HCT116 (cell line): ENCODE measurements at regions not wholly inside any gene's neighbourhood (a gene's known extent, or its start where the extent isn't known, plus 50 kb on each side); places are given as distances from the start of the nearest gene placed in this dataset.
"Not testable (repeated sequence)": the region's sequence is repeated elsewhere in the genome, so short reads cannot be mapped to it uniquely, and the experiment has no call there.

Experiments
- ATAC-seq: fragments of 200-7000 bp; cut with Tn5 transposase; 2 replicates; pipeline ENCODE4 v1.9.1; 2020; ENCODE audit warnings: mild to moderate bottlenecking, moderate library complexity
- BruUV-seq: library from RNA; stranded (reverse); fragments of 400-500 nt; replicated peaks from 2 replicates; lab custom pipeline; 2021; lab: Mats Ljungman, UMichigan
- CTCF ChIA-PET: fragments of 300-600 bp; sonication (Branson Sonifier 250); formaldehyde crosslinking; loops from one replicate; lab custom pipeline; 2021; ENCODE audit warnings: antibody characterized with exemption; lab: Charles Lee
- POLR2A ChIA-PET: fragments of 300-600, 350-600 bp; sonication (Branson Sonifier 250); formaldehyde crosslinking; loops from one replicate; lab custom pipeline; 2021; ENCODE audit warnings: antibody characterized with exemption; lab: Charles Lee
- RAD21 ChIA-PET, 2 experiments: fragments of 300-600 bp; sonication (Branson Sonifier 250); formaldehyde crosslinking; loops; one replicate each; lab custom pipeline; 2023; ENCODE audit warnings: low total read pairs in 2 of 2; ENCODE audit not compliant: uncharacterized antibody in 2 of 2, unreplicated experiment in 2 of 2, low non-redundant PET in 1 of 2; lab: Charles Lee
- DNase-seq: peaks from one replicate; pipeline ENCODE4 v3.0.0-alpha.2; 2010; ENCODE audit warnings: low read depth, low spot score
- H2AFZ ChIP-seq: fragments of 200-600 bp; shearing (Covaris generic), sonication (generic); 2 replicates; pipeline ENCODE4 v1.6.1; 2017; ENCODE audit warnings: low read depth, mixed run types, mixed read lengths, antibody characterized with exemption, low read length; ENCODE audit not compliant: poor library complexity, severe bottlenecking
- H3K27ac ChIP-seq: 2 replicates; pipeline ENCODE4 v1.5.1; 2012; ENCODE audit warnings: low read depth, low read length
- H3K27me3 ChIP-seq: fragments of 200-600 bp; sonication (generic); 2 replicates; pipeline ENCODE4 v1.6.1; 2016; ENCODE audit warnings: mixed run types, low read length, mixed read lengths; ENCODE audit not compliant: insufficient read depth
- H3K36me3 ChIP-seq, 2 experiments: fragments of 200-500 bp in 1 of 2; fragments of 200-600 bp in 1 of 2; sonication (Bioruptor generic) in 1 of 2; sonication (generic) in 1 of 2; 2 replicates each; pipeline versions ENCODE4 v1.5.1 to v1.6.1; 2014 to 2016; ENCODE audit warnings: low read length in 2 of 2, inconsistent platforms in 1 of 2, mixed read lengths in 1 of 2, mixed run types in 1 of 2; ENCODE audit not compliant: insufficient read depth in 2 of 2, control insufficient read depth in 1 of 2
- H3K4me1 ChIP-seq, 2 experiments: fragments of 200-600 bp in 1 of 2; sonication (generic) in 1 of 2; 2 replicates each; pipeline versions ENCODE4 v1.5.1 to v1.6.1; 2012 to 2017; ENCODE audit warnings: low read length in 2 of 2, inconsistent platforms in 1 of 2, mild to moderate bottlenecking in 1 of 2, mixed read lengths in 1 of 2, mixed run types in 1 of 2, moderate library complexity in 1 of 2; ENCODE audit not compliant: insufficient read depth in 2 of 2, control insufficient read depth in 1 of 2
- H3K4me2 ChIP-seq: fragments of 200-600 bp; sonication (generic); 2 replicates; pipeline ENCODE4 v1.6.1; 2017; ENCODE audit warnings: mixed run types, low read length, mixed read lengths
- H3K4me3 ChIP-seq, 2 experiments: fragments of 200-600 bp in 1 of 2; sonication (generic) in 1 of 2; replicated peaks in 1 of 2; 2 replicates each; pipeline ENCODE4 v1.5.1; 2011 to 2016; ENCODE audit warnings: low read length in 2 of 2, control low read depth in 1 of 2, low read depth in 1 of 2, mild to moderate bottlenecking in 1 of 2, mixed read lengths in 1 of 2, mixed run types in 1 of 2
- H3K79me2 ChIP-seq: fragments of 200-600 bp; sonication (generic); 2 replicates; pipeline ENCODE4 v1.6.1; 2017; ENCODE audit warnings: mild to moderate bottlenecking, mixed run types, low read length, moderate library complexity, mixed read lengths; ENCODE audit not compliant: insufficient read depth
- H3K9ac ChIP-seq: fragments of 200-600 bp; sonication (generic); 2 replicates; pipeline ENCODE4 v1.6.1; 2016; ENCODE audit warnings: low read length, mixed read lengths
- H3K9me2 ChIP-seq: fragments of 200-600 bp; sonication (generic), shearing (Covaris generic); 2 replicates; pipeline ENCODE4 v1.6.1; 2017; ENCODE audit warnings: mixed run types, mild to moderate bottlenecking, moderate library complexity; ENCODE audit not compliant: insufficient read depth
- H3K9me3 ChIP-seq, 2 experiments: fragments of 200-500 bp in 1 of 2; fragments of 200-600 bp in 1 of 2; sonication (Bioruptor generic) in 1 of 2; sonication (generic) in 1 of 2; 2 replicates each; pipeline ENCODE4 v1.6.1; 2014 to 2017; ENCODE audit warnings: low read length in 2 of 2, mixed read lengths in 2 of 2, inconsistent platforms in 1 of 2, low read depth in 1 of 2, mild to moderate bottlenecking in 1 of 2, mixed run types in 1 of 2, moderate library complexity in 1 of 2; ENCODE audit not compliant: control insufficient read depth in 1 of 2, insufficient read depth in 1 of 2
- H4K20me1 ChIP-seq: fragments of 200-600 bp; sonication (generic), shearing (Covaris generic); 2 replicates; pipeline ENCODE4 v1.6.1; 2017; ENCODE audit warnings: mixed run types, mild to moderate bottlenecking, moderate library complexity; ENCODE audit not compliant: insufficient read depth
- ATF3 ChIP-seq: IDR thresholded peaks from 2 replicates; pipeline ENCODE4 v1.6.1; 2012
- CBX3 ChIP-seq: IDR thresholded peaks from 2 replicates; pipeline ENCODE4 v1.6.1; 2012; ENCODE audit warnings: low read depth
- EZH2 ChIP-seq: fragments of 200-600 bp; sonication (generic); IDR thresholded peaks from 2 replicates; pipeline ENCODE4 v1.6.1; 2017; ENCODE audit warnings: antibody characterized with exemption, mixed run types
- FOSL1 ChIP-seq: IDR thresholded peaks from 2 replicates; pipeline ENCODE4 v1.6.1; 2012; ENCODE audit warnings: low read depth
- POLR2A ChIP-seq: IDR thresholded peaks from 2 replicates; pipeline ENCODE4 v1.7.0; 2011; ENCODE audit warnings: borderline replicate concordance; ENCODE audit not compliant: insufficient read depth, insufficient read length; ENCODE audit errors: extremely low read depth
- SP1 ChIP-seq: IDR thresholded peaks from 2 replicates; pipeline ENCODE4 v1.6.1; 2012; ENCODE audit warnings: low read depth
- SRF ChIP-seq: IDR thresholded peaks from 2 replicates; pipeline ENCODE4 v1.6.1; 2012; ENCODE audit warnings: low read depth
- YY1 ChIP-seq: IDR thresholded peaks from 2 replicates; pipeline ENCODE4 v1.6.1; 2011; ENCODE audit warnings: low read length, low read depth, moderate library complexity, mild to moderate bottlenecking; ENCODE audit not compliant: insufficient replicate concordance; ENCODE audit errors: extremely low read depth
- ZBTB33 ChIP-seq: IDR thresholded peaks from 2 replicates; pipeline ENCODE4 v1.6.1; 2011; ENCODE audit warnings: mild to moderate bottlenecking, low read length, moderate library complexity; ENCODE audit not compliant: insufficient replicate concordance; ENCODE audit errors: extremely low read depth
- ZNF274 ChIP-seq: fragments of 200-500 bp; sonication (Bioruptor generic); IDR thresholded peaks from 2 replicates; pipeline ENCODE4 v1.6.1; 2014; ENCODE audit warnings: mild to moderate bottlenecking, low read depth, low read length, inconsistent platforms
- intact Hi-C: fragments of 100-400 bp; cut with micrococcal nuclease; formaldehyde crosslinking; loops from 2 replicates; pipeline ENCODE4 v1.10.0; 2022

- H3K27me3 ChIP-seq = no peaks in the 10 kb centered on the region
- no peak overlapping the region for H3K9ac ChIP-seq
- RAD21 ChIA-PET = no interaction called here
- no peaks in the 10 kb centered on the region for H4K20me1 ChIP-seq
- H3K9me2 ChIP-seq = no peaks in the 10 kb centered on the region
- CTCF ChIA-PET = no interaction called here
- no peaks in the 10 kb centered on the region for H3K9me3 ChIP-seq
- H3K4me3 ChIP-seq = no peak overlapping the region
- H3K79me2 ChIP-seq = no peaks in the 10 kb centered on the region
- no peak overlapping the region for H3K4me2 ChIP-seq
- no peaks in the 10 kb centered on the region for H3K36me3 ChIP-seq
- POLR2A ChIA-PET = no interaction called here
- H3K4me1 ChIP-seq = no peaks in the 10 kb centered on the region
- no peak overlapping the region for H2AFZ ChIP-seq
- ATAC-seq (no peak), DNase-seq (no peak)
- TF ChIP-seq YY1 (no peak), POLR2A (no peak), SP1 (no peak), FOSL1 (no peak)
- BruUV-seq = no TSS peak
- intact Hi-C loops = no loop called here
- no peak overlapping the region for H3K27ac ChIP-seq
Observed at GRCh38 chr3:145313751-145314150, 847.2 kb downstream of the PLOD2 start.

- RAD21 ChIA-PET, H3K27me3 ChIP-seq, H3K79me2 ChIP-seq, H4K20me1 ChIP-seq, H2AFZ ChIP-seq, H3K27ac ChIP-seq, H3K9me3 ChIP-seq, BruUV-seq, H3K9me2 ChIP-seq, H3K9ac ChIP-seq, H3K4me1 ChIP-seq, DNase-seq, intact Hi-C loops, H3K4me3 ChIP-seq, H3K4me2 ChIP-seq, ATAC-seq, POLR2A ChIA-PET, CTCF ChIA-PET, H3K36me3 ChIP-seq: not testable (repeated sequence)
Observed at GRCh38 chr3:145316253-145316652, 844.7 kb downstream of the PLOD2 start.

GRCh38 chr3:145326666-145327065 is 834.3 kb downstream of the PLOD2 start:
- H3K79me2 ChIP-seq = no peaks in the 10 kb centered on the region
- no peaks in the 10 kb centered on the region for H3K9me2 ChIP-seq
- CTCF ChIA-PET = no interaction called here
- H3K4me2 ChIP-seq = no peak overlapping the region
- H3K27ac ChIP-seq = no peak overlapping the region
- no peak overlapping the region for H3K9ac ChIP-seq
- no peaks in the 10 kb centered on the region for H4K20me1 ChIP-seq
- no peaks in the 10 kb centered on the region for H3K4me1 ChIP-seq
- no peak overlapping the region for H3K4me3 ChIP-seq
- RAD21 ChIA-PET = no interaction called here
- intact Hi-C loops = no loop called here
- H2AFZ ChIP-seq = no peak overlapping the region
- no TSS peak for BruUV-seq
- POLR2A ChIA-PET = no interaction called here
- no peak for ATAC-seq
- no peaks in the 10 kb centered on the region for H3K27me3 ChIP-seq
- no peaks in the 10 kb centered on the region for H3K36me3 ChIP-seq
- no peaks in the 10 kb centered on the region for H3K9me3 ChIP-seq
- DNase-seq = no peak
- TF ChIP-seq CBX3 (no peak), ATF3 (no peak), ZNF274 (no peak), EZH2 (no peak), SRF (no peak), ZBTB33 (no peak), FOSL1 (no peak)
